Mesothelial cell of epicardium (in vitro differentiated cells): ENCODE measurements at regions not wholly inside any gene's neighbourhood (a gene's known extent, or its start where the extent isn't known, plus 50 kb on each side); places are given as distances from the start of the nearest gene placed in this dataset.

Experiments
- DNase-seq, 2 experiments: peaks; one replicate each; pipeline ENCODE4 v3.0.0; 2021; ENCODE audit warnings: low spot score in 2 of 2; ENCODE audit not compliant: unreplicated experiment in 2 of 2
- H3K27ac Mint-ChIP-seq: 2 replicates; pipeline ENCODE4 v1.8.0; 2021; ENCODE audit warnings: mixed read lengths
- H3K27me3 Mint-ChIP-seq: 2 replicates; pipeline ENCODE4 v1.8.0; 2021; ENCODE audit warnings: low read depth, mixed read lengths
- H3K36me3 Mint-ChIP-seq: 2 replicates; pipeline ENCODE4 v1.8.0; 2021; ENCODE audit warnings: mixed read lengths
- H3K4me1 Mint-ChIP-seq: 2 replicates; pipeline ENCODE4 v1.8.0; 2021; ENCODE audit warnings: mixed read lengths
- H3K4me3 Mint-ChIP-seq: 2 replicates; pipeline ENCODE4 v1.8.0; 2021; ENCODE audit warnings: mild to moderate bottlenecking, moderate library complexity, mixed read lengths
- H3K9me3 Mint-ChIP-seq: 2 replicates; pipeline ENCODE4 v1.8.0; 2021; ENCODE audit warnings: mixed read lengths
- TF ChIP-seq, protein P1 (sequence below): fragments of 200-600 bp; sonication (generic); IDR thresholded peaks from one replicate; pipeline ENCODE4 v1.5.0; 2021; ENCODE audit warnings: antibody characterized with exemption; ENCODE audit not compliant: unreplicated experiment

DNA sequence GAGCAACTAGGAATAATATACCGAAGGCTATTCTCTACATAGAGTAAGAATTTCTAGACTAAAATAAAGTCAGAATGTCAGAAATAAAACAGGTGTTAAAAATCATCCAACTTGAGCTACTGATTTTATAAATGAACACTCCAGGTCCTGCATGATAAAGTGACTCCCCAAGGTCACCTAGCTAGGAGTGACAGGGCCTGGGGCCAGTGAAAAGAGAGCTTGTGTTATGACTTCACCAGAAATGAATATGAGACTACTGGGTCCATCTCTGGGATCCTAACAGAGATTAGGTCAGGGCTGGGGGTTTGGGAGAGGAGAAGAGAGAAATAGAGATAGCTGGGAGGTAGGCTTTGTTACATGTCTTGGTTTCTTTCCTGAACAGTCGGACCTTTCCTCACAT lies 89.7 kb upstream of the CYP1B1 start:
- no peak for DNase-seq
- no peaks in the 10 kb centered on the region for H3K27me3 Mint-ChIP-seq
- peaks cover 34% of the 10 kb centered on the region for H3K4me1 Mint-ChIP-seq
- no peak overlapping the region for H3K4me3 Mint-ChIP-seq
- no peak overlapping the region for H3K27ac Mint-ChIP-seq
- H3K36me3 Mint-ChIP-seq, result no peaks in the 10 kb centered on the region
- TF ChIP-seq, protein P1, sequence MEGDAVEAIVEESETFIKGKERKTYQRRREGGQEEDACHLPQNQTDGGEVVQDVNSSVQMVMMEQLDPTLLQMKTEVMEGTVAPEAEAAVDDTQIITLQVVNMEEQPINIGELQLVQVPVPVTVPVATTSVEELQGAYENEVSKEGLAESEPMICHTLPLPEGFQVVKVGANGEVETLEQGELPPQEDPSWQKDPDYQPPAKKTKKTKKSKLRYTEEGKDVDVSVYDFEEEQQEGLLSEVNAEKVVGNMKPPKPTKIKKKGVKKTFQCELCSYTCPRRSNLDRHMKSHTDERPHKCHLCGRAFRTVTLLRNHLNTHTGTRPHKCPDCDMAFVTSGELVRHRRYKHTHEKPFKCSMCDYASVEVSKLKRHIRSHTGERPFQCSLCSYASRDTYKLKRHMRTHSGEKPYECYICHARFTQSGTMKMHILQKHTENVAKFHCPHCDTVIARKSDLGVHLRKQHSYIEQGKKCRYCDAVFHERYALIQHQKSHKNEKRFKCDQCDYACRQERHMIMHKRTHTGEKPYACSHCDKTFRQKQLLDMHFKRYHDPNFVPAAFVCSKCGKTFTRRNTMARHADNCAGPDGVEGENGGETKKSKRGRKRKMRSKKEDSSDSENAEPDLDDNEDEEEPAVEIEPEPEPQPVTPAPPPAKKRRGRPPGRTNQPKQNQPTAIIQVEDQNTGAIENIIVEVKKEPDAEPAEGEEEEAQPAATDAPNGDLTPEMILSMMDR, result no peak
- H3K9me3 Mint-ChIP-seq, result no peaks in the 10 kb centered on the region

GRCh38 chr2:38164881-38165280 lies 88.9 kb upstream of the CYP1B1 start:
- Mint-ChIP-seq H3K4me1 (peaks cover 36% of the 10 kb centered on the region), H3K27me3 (no peaks in the 10 kb centered on the region), H3K9me3 (no peaks in the 10 kb centered on the region), H3K4me3 (no peak overlapping the region), H3K27ac (no peak overlapping the region), H3K36me3 (no peaks in the 10 kb centered on the region)
- TF ChIP-seq, protein P1, result no peak
- DNase-seq, result no peak

- H3K4me3 Mint-ChIP-seq, result no peak overlapping the region
- H3K27ac Mint-ChIP-seq, result no peak overlapping the region
- H3K36me3 Mint-ChIP-seq, result no peaks in the 10 kb centered on the region
- DNase-seq, result no peak
- H3K27me3 Mint-ChIP-seq, result no peaks in the 10 kb centered on the region
- no peaks in the 10 kb centered on the region for H3K9me3 Mint-ChIP-seq
- TF ChIP-seq, protein P1, result no peak
- peaks cover 44% of the 10 kb centered on the region for H3K4me1 Mint-ChIP-seq
These were observed 87.6 kb upstream of the CYP1B1 start for GRCh38 chr2:38163579-38163978.

DNA sequence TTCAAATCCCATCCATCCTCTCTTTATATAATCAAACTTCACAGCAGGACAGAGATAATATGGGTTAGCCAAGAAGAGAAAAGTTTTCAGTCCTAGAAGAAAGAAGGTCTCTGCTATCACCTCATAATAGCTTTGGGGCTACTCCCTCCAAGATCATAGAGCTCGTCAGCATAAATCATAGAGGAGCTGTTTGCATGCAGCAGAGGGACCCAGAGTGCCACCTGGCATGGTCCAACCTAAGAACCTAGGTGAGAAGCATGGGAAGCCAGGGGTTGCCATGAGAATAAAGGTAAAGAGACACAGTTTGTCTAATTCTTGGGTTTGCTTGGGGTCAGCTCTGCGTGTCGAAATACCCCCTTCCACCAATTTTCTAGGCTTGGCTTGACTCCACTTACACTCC lies 87.1 kb upstream of the CYP1B1 start:
- TF ChIP-seq, protein P1, result no peak
- DNase-seq, result no peak
- peaks cover 50% of the 10 kb centered on the region for H3K4me1 Mint-ChIP-seq
- H3K27ac Mint-ChIP-seq, result peak overlapping the region; percentile 8
- no peak overlapping the region for H3K4me3 Mint-ChIP-seq
- no peaks in the 10 kb centered on the region for H3K9me3 Mint-ChIP-seq
- H3K36me3 Mint-ChIP-seq, result no peaks in the 10 kb centered on the region
- no peaks in the 10 kb centered on the region for H3K27me3 Mint-ChIP-seq

GRCh38 chr2:38160516-38160915 lies 84.6 kb upstream of the CYP1B1 start:
- Mint-ChIP-seq H3K4me3 (no peak overlapping the region), H3K36me3 (no peaks in the 10 kb centered on the region), H3K9me3 (no peaks in the 10 kb centered on the region), H3K4me1 (peaks cover 71% of the 10 kb centered on the region), H3K27ac (peak overlapping the region; percentile 64), H3K27me3 (no peaks in the 10 kb centered on the region)
- TF ChIP-seq, protein P1, result no peak
- no peak for DNase-seq

- Mint-ChIP-seq H3K36me3 (no peaks in the 10 kb centered on the region), H3K27ac (no peak overlapping the region), H3K27me3 (no peaks in the 10 kb centered on the region), H3K9me3 (no peaks in the 10 kb centered on the region), H3K4me3 (no peak overlapping the region), H3K4me1 (peaks cover 77% of the 10 kb centered on the region)
- TF ChIP-seq, protein P1, result no peak
- DNase-seq, result no peak
These were observed 83.6 kb upstream of the CYP1B1 start for GRCh38 chr2:38159597-38159996.
